RKO (cell line): ENCODE measurements at regions not wholly inside any gene's neighbourhood (a gene's known extent, or its start where the extent isn't known, plus 50 kb on each side); places are given as distances from the start of the nearest gene placed in this dataset.

Experiments used
- DNase-seq: peaks from one replicate; pipeline ENCODE4 v3.0.0-alpha.2; 2016; ENCODE audit warnings: low spot score

DNA sequence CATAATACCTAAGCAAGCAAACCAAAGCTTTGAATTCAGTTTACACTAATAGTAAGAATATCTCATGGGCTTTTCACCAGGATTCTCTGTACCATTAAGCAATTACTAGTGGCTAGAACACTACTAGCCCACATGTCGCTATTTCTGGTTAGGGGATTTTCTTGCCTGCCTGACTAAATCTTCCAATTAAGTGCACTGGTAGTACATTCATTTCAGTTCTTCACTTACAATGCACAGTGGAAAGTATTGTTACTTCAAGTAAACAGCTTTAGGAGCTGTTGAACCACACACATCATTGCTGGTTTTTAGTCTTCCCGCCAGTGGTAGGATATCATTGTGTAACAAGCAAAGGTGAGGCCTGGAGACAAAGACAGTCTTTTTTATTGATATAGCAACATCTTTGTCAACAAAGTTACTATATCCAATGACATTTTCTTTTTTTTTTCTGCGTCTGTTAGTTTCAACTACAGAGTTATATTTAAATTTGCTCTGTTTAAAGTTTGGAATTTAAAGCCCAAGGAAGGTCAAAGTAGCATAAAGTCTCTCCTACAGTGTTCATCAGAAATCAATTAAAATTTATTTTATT, 826.8 kb upstream of the NR2F2 start:
- no peak for DNase-seq

DNA sequence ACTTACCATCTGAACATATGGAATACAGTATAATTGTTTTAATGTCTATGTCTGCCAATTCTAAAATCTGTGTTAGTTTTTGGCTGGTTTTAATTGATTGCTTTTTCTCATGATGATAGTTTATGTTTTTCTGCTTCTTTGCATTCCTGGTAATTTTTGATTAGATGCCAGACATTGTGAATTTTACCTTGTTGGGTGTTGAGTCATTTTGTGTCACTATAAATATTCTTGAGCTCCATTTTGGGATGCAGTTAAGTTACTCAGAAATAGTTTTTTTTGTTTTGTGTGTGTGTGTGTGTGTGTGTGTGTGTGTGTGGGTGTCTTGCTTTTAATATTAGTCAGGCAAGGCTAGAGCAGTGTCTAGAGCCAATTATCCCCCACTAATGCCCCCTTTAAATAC, 818.8 kb upstream of the NR2F2 start:
- DNase-seq = no peak

GRCh38 chr15:95512906-95513305, 817.6 kb upstream of the NR2F2 start:
- DNase-seq = no peak

DNA sequence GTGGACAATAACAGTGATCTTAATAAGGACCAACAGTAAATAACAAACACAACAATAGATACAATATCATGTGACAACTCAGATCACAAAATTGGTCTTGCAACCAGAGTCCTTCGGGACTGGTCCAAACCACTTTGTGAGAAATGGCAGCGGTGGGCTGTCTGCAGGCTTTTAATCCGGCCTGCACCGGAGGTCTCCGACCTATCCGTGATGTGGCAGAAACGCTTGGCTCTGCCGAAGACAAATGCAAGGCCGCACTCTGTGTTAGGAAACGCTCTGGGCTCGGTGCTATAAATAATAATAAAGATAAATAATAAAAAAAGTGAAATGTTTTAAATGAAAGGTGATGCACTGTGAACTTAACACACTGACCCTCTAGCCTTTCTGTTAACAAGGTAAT, 810.6 kb upstream of the NR2F2 start:
- DNase-seq = no peak

GRCh38 chr15:95520511-95520910, 810.0 kb upstream of the NR2F2 start:
- no peak for DNase-seq

DNA sequence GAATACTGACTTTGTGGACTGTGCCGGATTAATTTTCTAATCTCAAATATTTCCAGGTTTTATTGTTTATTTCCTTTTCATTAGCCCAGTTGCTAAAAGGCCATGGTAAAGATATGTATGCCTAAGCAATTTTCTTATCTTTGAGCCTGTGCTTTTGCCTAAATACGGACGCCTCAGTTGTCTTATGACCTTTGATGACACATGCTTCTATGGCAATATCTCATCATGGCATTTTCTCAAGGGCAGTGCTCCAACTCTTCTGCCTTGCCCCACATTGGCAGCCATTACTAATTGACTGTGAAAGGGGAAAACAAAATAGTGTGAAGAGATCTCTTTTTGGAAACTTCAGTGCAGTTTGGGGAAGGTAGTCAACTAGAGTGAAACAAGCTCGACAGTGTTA, 809.6 kb upstream of the NR2F2 start:
- no peak for DNase-seq

GRCh38 chr15:95522533-95522932, 808.0 kb upstream of the NR2F2 start:
- no peak for DNase-seq

GRCh38 chr15:95528920-95529319, 801.6 kb upstream of the NR2F2 start:
- no peak for DNase-seq

DNA sequence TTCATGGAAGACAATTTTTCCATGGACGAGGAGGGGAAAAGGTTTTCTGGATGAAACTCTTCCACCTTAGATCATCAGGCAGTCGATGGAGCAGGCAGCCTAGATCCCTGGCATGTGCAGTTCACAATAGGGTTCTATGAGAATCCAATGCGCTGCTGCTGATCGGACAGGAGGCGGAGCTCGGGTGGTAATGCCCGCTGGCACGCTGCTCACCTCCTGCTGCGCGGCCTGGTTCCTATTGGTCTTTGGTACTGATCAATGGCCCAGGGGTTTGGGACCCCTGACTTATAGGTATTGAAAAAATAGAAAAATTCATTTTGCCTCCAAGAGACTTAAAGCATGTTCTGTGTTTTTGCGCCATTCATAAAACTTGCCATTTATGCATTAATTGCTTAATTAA, 793.9 kb upstream of the NR2F2 start:
- no peak for DNase-seq

DNA sequence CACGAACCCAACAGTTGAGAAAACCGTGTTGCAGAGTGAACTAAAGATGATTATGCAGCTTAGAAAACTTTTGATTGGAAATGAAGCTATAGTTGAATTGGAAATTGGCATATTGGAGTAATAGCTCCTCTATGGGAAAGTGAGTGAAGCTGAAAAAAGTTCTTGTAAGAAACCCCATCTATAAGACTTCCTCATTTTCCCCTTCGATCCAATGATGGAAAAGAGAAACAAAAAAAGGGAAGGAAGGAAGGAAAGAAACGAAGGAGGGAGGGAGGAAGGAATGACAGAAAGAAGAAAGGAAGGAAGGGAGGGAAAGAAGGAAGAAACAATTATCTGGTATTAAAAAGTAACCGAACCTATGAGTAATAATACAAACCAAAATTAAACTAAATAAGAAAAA, 791.8 kb upstream of the NR2F2 start:
- no peak for DNase-seq

- no peak for DNase-seq
Observed at GRCh38 chr15:95541301-95541700, 789.2 kb upstream of the NR2F2 start.

- DNase-seq = no peak
Observed at GRCh38 chr15:95549168-95549738, 781.2 kb upstream of the NR2F2 start.

- no peak for DNase-seq
Observed at GRCh38 chr15:95550702-95551101, 779.8 kb upstream of the NR2F2 start.

DNA sequence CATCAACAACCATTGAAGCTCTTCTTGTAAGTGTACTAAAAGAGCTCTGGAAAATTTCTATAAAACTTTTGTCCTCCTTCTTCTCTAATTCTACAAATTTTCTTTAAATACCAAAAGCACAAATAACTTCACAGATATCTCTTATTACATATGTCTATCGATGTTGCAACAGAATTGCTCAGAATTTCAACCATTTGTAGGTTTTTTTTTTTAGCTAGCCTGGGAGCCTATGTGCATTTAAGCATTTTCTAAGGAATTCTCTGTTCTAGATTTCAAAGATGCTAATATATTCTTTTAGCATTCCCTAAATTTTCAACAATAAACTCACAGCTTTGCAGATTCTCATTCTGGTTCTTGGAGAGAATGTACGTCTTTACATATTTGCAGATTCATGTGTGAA, 774.3 kb upstream of the NR2F2 start:
- no peak for DNase-seq

- no peak for DNase-seq
Observed at GRCh38 chr15:95556866-95557225, 773.7 kb upstream of the NR2F2 start.

GRCh38 chr15:95557226-95558046, 773.1 kb upstream of the NR2F2 start:
- DNase-seq = peak; percentile 83

DNA sequence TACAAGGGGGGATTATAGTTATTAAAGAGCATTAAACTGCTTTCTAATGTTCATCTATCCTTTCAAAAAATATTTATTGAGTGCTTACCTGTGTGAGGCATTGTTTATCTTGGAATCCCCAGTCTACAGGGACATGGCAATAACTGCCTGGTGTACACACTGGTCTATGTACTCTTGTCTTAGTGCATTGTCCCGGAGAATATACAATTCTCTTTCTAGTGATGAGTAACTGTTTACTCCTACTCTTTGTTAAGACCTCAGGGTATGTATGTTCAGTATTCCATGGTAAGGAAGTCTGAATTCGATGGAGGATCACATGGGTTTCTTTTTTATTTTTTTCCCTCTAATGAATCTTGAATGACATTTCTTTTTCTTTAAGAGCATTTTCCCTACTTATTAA, 772.4 kb upstream of the NR2F2 start:
- DNase-seq = no peak

DNA sequence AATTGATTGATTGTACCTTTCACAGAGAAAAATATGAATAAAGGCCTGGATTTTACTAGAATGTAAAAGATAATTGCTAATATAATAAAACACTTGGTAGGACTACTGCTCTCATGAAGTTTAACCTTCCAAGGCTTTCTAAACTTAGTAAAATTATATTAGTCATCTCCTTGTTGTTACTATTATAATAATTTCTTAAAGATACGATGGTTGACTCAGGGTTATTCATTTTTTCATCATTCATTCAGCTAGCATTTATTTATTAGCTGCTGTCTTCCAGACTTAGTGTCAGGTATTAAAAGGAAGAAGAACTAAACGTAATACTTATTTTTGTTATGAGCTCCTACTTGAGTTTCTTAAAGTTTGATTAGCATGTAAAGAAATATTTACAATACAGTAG, 771.6 kb upstream of the NR2F2 start:
- DNase-seq = no peak

DNA sequence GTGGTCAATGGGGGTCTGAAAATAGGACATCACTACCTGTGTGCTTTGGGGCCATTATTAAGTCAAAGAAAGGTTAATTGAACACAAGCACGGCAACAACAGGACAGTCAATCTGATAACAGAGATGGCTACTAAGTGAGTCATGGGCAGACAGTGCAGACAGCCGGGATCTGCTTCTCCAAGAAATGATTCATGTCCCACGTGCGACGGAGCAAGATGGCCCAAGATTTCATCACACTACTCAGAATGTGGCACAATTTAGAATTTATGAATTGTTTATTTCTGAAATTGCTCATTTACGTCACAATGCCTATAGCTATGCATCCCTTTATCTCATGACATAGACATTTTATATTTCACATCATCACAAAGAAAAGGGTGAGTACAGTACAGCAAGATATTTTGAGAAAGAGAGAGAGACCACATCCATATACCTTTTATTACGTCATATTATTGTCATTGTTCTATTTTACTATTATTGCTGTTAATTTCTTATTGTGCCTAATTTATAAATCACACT, 770.6 kb upstream of the NR2F2 start:
- DNase-seq = peak; percentile 72

DNA sequence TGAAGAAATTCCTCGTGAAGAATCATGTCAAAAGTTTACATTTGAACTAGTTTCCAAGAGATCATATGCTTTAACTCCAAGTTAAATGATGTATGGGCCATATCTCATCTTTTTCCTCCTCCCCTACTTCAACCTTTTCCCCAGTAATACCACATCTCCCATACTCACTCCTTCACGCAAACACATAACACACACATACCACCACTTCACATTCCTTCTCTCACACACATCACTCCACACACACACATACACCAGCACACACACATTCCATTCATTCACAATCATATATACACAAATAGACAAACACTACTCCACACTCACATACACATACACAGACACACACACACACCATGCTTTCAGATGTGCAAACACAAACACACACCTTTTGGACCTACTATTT, 769.0 kb upstream of the NR2F2 start:
- no peak for DNase-seq

- no peak for DNase-seq
Observed at GRCh38 chr15:95563634-95564033, 766.9 kb upstream of the NR2F2 start.

DNA sequence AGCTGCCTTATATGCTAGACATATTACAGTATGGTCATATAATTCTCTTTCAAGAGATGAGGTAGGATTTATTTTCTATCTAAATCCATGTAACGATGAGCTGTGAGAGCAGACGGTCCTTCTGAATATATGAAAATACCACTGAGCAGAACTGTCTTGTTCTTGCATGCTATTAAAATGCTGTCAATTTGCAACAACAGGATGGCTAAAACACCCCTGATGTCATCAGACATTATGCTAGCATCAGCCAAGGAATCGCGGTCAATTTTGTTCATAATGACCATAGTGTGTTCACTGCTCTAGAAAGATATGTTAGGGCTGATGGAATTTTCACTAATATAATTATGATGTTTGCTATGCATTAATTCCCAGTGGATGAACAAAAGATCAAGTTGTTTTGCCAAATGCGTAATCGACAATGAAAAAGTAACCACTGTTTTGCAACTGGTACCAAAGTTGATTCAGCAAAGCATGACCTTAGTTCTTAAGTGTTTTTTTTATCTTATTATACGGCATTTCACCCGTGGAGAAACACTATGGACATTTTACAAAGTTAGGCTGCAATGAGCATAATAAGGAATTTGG, 765.4 kb upstream of the NR2F2 start:
- no peak for DNase-seq

DNA sequence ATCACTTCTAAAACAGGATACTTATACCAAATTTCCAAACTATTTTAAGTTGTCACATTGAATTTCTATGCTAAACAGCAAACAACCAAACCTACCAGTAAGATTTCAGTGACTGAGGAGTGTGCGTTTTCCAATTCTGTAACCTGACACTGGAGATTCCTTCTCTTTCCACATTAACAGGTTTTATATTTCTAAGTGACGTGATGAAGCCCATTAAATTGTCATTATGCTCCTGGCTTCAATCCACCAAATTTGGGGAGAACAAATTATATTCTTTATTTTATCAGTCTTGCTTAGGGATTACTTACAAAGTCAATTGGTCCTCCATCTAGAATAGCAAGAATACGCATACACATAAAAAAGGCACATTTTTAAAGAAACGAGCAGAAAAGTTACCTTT, 764.8 kb upstream of the NR2F2 start:
- DNase-seq = no peak
